Neural cell (in vitro differentiated cells): ENCODE measurements at regions not wholly inside any gene's neighbourhood (a gene's known extent, or its start where the extent isn't known, plus 50 kb on each side); places are given as distances from the start of the nearest gene placed in this dataset.

Experiments
- H2AFZ ChIP-seq: fragments of 200-600, 300-800 bp; sonication (generic), shearing (Covaris generic); 2 replicates; pipeline ENCODE4 v1.6.0; 2014; ENCODE audit warnings: low read depth, mild to moderate bottlenecking, antibody characterized with exemption, low read length, moderate library complexity
- H3F3A ChIP-seq: fragments of 200-600 bp; shearing (Covaris generic); 2 replicates; pipeline ENCODE4 v1.6.1; 2016; ENCODE audit warnings: mild to moderate bottlenecking, moderate library complexity, mixed read lengths, antibody characterized with exemption, low read length; ENCODE audit not compliant: insufficient read depth, poor library complexity, severe bottlenecking
- H3K27ac ChIP-seq: fragments of 200-600, 300-800 bp; sonication (generic), shearing (Covaris generic); 2 replicates; pipeline ENCODE4 v1.5.1; 2014; ENCODE audit warnings: mild to moderate bottlenecking, low read length, moderate library complexity
- H3K27me3 ChIP-seq: fragments of 300-800, 200-600 bp; sonication (generic), shearing (Covaris generic); 2 replicates; pipeline ENCODE4 v1.6.0; 2014; ENCODE audit warnings: mild to moderate bottlenecking, low read depth, low read length, moderate library complexity; ENCODE audit not compliant: insufficient read depth
- H3K36me3 ChIP-seq: fragments of 300-800, 200-600 bp; sonication (generic), shearing (Covaris generic); 2 replicates; pipeline ENCODE4 v1.5.1; 2014; ENCODE audit warnings: mild to moderate bottlenecking, antibody characterized with exemption, low read length, moderate library complexity; ENCODE audit not compliant: insufficient read depth
- H3K4me2 ChIP-seq: fragments of 300-800, 200-600 bp; sonication (generic), shearing (Covaris generic); 2 replicates; pipeline ENCODE4 v1.6.0; 2014; ENCODE audit warnings: mild to moderate bottlenecking, low read length
- H3K4me3 ChIP-seq: fragments of 300-800, 200-600 bp; sonication (generic), shearing (Covaris generic); 2 replicates; pipeline ENCODE4 v1.5.1; 2014; ENCODE audit warnings: mild to moderate bottlenecking, low read length, moderate library complexity
- H3K79me2 ChIP-seq: fragments of 200-600 bp; shearing (Covaris generic); replicated peaks from 2 replicates; pipeline ENCODE4 v1.6.0; 2014; ENCODE audit warnings: mild to moderate bottlenecking, low read length, moderate library complexity; ENCODE audit not compliant: insufficient read depth
- H3K9ac ChIP-seq: fragments of 300-800, 200-600 bp; sonication (generic), shearing (Covaris generic); 2 replicates; pipeline ENCODE4 v1.6.1; 2016; ENCODE audit warnings: mild to moderate bottlenecking, low read length, mixed read lengths
- H3K9me2 ChIP-seq: fragments of 200-600 bp; shearing (Covaris generic); 2 replicates; pipeline ENCODE4 v1.6.1; 2016; ENCODE audit warnings: mild to moderate bottlenecking, low read length, mixed read lengths; ENCODE audit not compliant: insufficient read depth
- H3K9me3 ChIP-seq: fragments of 200-600, 300-800 bp; sonication (generic), shearing (Covaris generic); 2 replicates; pipeline ENCODE4 v1.6.1; 2016; ENCODE audit warnings: mild to moderate bottlenecking, mixed run types, low read length, moderate library complexity, mixed read lengths
- H4K20me1 ChIP-seq: fragments of 200-600 bp; shearing (Covaris generic); 2 replicates; pipeline ENCODE4 v1.6.1; 2016; ENCODE audit warnings: mild to moderate bottlenecking, mixed run types; ENCODE audit not compliant: insufficient read depth
- EP300 ChIP-seq: fragments of 450-650 bp; conservative IDR thresholded peaks from 2 replicates; pipeline ENCODE4 v1.6.1; 2014; ENCODE audit warnings: antibody characterized with exemption, mild to moderate bottlenecking, moderate library complexity; ENCODE audit not compliant: poor library complexity, severe bottlenecking
- EZH2 ChIP-seq: fragments of 200-600, 300-800 bp; shearing (Covaris generic), sonication (generic); IDR thresholded peaks from 2 replicates; pipeline ENCODE4 v1.6.1; 2014; ENCODE audit warnings: antibody characterized with exemption, low read length, borderline replicate concordance, mild to moderate bottlenecking; ENCODE audit not compliant: insufficient read depth, poor library complexity, severe bottlenecking
- MXI1 ChIP-seq: fragments of 450-650 bp; conservative IDR thresholded peaks from 2 replicates; pipeline ENCODE4 v1.6.1; 2014; ENCODE audit warnings: antibody characterized with exemption, mild to moderate bottlenecking; ENCODE audit not compliant: poor library complexity, severe bottlenecking
- POLR2AphosphoS5 ChIP-seq: IDR thresholded peaks from 2 replicates; pipeline ENCODE4 v1.6.1; 2012
- RAD21 ChIP-seq: fragments of 450-650 bp; conservative IDR thresholded peaks from 2 replicates; pipeline ENCODE4 v1.6.1; 2014; ENCODE audit warnings: antibody characterized with exemption, mild to moderate bottlenecking, moderate library complexity
- SMC3 ChIP-seq: fragments of 450-650 bp; conservative IDR thresholded peaks from 2 replicates; pipeline ENCODE4 v1.6.1; 2014; ENCODE audit warnings: antibody characterized with exemption, mild to moderate bottlenecking, moderate library complexity; ENCODE audit not compliant: poor library complexity
- TAF1 ChIP-seq: IDR thresholded peaks from 2 replicates; pipeline ENCODE4 v1.6.1; 2012; ENCODE audit warnings: low read depth
- TF ChIP-seq, protein P1 (sequence below): IDR thresholded peaks from 2 replicates; pipeline ENCODE4 v1.6.1; 2012; ENCODE audit warnings: borderline replicate concordance
- TF ChIP-seq, protein P2 (sequence below): fragments of 450-650 bp; IDR thresholded peaks from 2 replicates; pipeline ENCODE4 v1.5.1; 2014; ENCODE audit warnings: antibody characterized with exemption, mild to moderate bottlenecking, moderate library complexity; ENCODE audit not compliant: poor library complexity, severe bottlenecking

DNA sequence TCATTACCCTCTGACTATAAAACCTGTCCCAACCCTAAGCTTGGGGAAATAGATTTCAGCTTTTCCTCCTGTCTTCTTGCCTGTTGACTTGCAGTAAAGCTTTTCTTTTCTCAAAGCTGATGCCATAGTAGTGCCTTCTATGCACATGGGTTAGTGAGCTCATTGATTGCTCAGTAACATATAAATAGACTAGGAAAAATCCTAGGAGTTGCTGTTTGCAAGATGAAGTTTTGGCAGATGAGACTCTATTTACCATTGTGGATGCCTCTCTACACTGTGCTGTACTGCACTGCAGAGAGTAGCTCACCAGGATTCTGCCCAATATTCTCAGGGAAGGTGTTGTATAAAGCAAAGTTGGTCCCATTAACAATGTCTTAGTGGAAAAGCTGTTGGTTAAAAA lies 262.7 kb upstream of the CD180 start:
- Histone ChIP-seq H3K36me3 (no peaks in the 10 kb centered on the region), H3K4me3 (no peak overlapping the region), H3K79me2 (no peaks in the 10 kb centered on the region), H3F3A (no peaks in the 10 kb centered on the region), H3K27ac (no peak overlapping the region), H3K9me3 (no peaks in the 10 kb centered on the region), H3K9ac (no peak overlapping the region), H3K27me3 (no peaks in the 10 kb centered on the region), H3K4me2 (no peak overlapping the region), H3K9me2 (no peaks in the 10 kb centered on the region), H2AFZ (no peak overlapping the region), H4K20me1 (no peaks in the 10 kb centered on the region)
- TF ChIP-seq SMC3 (no peak), EZH2 (no peak), POLR2AphosphoS5 (no peak), MXI1 (no peak), RAD21 (no peak)
- TF ChIP-seq, protein P1, sequence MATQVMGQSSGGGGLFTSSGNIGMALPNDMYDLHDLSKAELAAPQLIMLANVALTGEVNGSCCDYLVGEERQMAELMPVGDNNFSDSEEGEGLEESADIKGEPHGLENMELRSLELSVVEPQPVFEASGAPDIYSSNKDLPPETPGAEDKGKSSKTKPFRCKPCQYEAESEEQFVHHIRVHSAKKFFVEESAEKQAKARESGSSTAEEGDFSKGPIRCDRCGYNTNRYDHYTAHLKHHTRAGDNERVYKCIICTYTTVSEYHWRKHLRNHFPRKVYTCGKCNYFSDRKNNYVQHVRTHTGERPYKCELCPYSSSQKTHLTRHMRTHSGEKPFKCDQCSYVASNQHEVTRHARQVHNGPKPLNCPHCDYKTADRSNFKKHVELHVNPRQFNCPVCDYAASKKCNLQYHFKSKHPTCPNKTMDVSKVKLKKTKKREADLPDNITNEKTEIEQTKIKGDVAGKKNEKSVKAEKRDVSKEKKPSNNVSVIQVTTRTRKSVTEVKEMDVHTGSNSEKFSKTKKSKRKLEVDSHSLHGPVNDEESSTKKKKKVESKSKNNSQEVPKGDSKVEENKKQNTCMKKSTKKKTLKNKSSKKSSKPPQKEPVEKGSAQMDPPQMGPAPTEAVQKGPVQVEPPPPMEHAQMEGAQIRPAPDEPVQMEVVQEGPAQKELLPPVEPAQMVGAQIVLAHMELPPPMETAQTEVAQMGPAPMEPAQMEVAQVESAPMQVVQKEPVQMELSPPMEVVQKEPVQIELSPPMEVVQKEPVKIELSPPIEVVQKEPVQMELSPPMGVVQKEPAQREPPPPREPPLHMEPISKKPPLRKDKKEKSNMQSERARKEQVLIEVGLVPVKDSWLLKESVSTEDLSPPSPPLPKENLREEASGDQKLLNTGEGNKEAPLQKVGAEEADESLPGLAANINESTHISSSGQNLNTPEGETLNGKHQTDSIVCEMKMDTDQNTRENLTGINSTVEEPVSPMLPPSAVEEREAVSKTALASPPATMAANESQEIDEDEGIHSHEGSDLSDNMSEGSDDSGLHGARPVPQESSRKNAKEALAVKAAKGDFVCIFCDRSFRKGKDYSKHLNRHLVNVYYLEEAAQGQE: no peak
- TF ChIP-seq, protein P2, sequence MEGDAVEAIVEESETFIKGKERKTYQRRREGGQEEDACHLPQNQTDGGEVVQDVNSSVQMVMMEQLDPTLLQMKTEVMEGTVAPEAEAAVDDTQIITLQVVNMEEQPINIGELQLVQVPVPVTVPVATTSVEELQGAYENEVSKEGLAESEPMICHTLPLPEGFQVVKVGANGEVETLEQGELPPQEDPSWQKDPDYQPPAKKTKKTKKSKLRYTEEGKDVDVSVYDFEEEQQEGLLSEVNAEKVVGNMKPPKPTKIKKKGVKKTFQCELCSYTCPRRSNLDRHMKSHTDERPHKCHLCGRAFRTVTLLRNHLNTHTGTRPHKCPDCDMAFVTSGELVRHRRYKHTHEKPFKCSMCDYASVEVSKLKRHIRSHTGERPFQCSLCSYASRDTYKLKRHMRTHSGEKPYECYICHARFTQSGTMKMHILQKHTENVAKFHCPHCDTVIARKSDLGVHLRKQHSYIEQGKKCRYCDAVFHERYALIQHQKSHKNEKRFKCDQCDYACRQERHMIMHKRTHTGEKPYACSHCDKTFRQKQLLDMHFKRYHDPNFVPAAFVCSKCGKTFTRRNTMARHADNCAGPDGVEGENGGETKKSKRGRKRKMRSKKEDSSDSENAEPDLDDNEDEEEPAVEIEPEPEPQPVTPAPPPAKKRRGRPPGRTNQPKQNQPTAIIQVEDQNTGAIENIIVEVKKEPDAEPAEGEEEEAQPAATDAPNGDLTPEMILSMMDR: no peak

DNA sequence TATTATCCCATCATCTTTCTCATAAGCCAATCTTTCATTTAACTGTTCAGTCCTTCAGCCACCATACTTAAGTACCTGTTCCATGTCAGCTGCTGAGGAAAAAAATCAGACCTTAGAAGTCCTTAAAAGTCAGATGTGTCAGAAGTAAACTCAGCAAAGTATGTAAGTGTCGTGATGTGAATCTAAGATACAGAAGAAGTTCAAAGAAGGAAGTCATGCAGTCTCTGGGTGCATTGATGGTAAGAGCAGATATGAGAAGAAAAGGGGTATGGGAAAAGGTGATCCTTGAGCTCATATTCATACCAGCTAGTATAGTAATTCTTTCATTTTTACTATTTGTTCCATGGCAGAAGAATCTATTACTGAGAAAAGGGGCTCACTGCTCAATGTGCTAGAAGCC lies 259.4 kb upstream of the CD180 start:
- TF ChIP-seq TAF1: no peak
- no peak for TF ChIP-seq RAD21
- no peak for TF ChIP-seq SMC3
- Histone ChIP-seq H3K36me3 (no peaks in the 10 kb centered on the region), H3F3A (no peaks in the 10 kb centered on the region), H3K9ac (no peak overlapping the region), H3K79me2 (no peaks in the 10 kb centered on the region), H2AFZ (no peak overlapping the region), H4K20me1 (no peaks in the 10 kb centered on the region), H3K27ac (no peak overlapping the region), H3K4me2 (no peak overlapping the region), H3K9me3 (no peaks in the 10 kb centered on the region), H3K4me3 (no peak overlapping the region), H3K27me3 (no peaks in the 10 kb centered on the region), H3K9me2 (no peaks in the 10 kb centered on the region)

GRCh38 chr5:67454957-67455561 lies 258.5 kb upstream of the CD180 start:
- Histone ChIP-seq H3K9me3 (no peaks in the 10 kb centered on the region), H3F3A (no peaks in the 10 kb centered on the region), H3K4me2 (no peak overlapping the region), H3K79me2 (no peaks in the 10 kb centered on the region), H4K20me1 (no peaks in the 10 kb centered on the region), H3K4me3 (no peak overlapping the region), H3K27ac (no peak overlapping the region), H3K27me3 (no peaks in the 10 kb centered on the region), H3K9me2 (no peaks in the 10 kb centered on the region), H3K9ac (no peak overlapping the region), H2AFZ (no peak overlapping the region), H3K36me3 (no peaks in the 10 kb centered on the region)
- TF ChIP-seq POLR2AphosphoS5 (no peak), SMC3 (no peak), EZH2 (no peak), RAD21 (no peak), MXI1 (no peak), TAF1 (no peak), EP300 (no peak)
- TF ChIP-seq, protein P1: no peak
- TF ChIP-seq, protein P2: no peak
